Stimulated activated naive B cell treated with anti-CD40 and anti-IgM and Interleukin-4, amounts not matched to agents 10 μg/mL and 1 μg/mL and 100 μg/mL, for 72 hours (primary cell): ENCODE measurements at regions not wholly inside any gene's neighbourhood (a gene's known extent, or its start where the extent isn't known, plus 50 kb on each side); places are given as distances from the start of the nearest gene placed in this dataset.
"Not testable (repeated sequence)": the region's sequence is repeated elsewhere in the genome, so short reads cannot be mapped to it uniquely, and the experiment has no call there.

Experiments used
- ATAC-seq, 2 donors: fragments of 150-1000 bp; cut with Tn5 transposase; replicated peaks; 2 replicates each; pipeline ENCODE4 v1.10.0; 2021; ENCODE audit warnings: moderate library complexity in 1 of 2
- DNase-seq: peaks from one replicate; pipeline ENCODE4 v3.0.0; 2021
- H3K27ac Mint-ChIP-seq: one replicate; pipeline ENCODE4 v1.8.0; 2022; ENCODE audit warnings: mild to moderate bottlenecking, mixed read lengths
- H3K27me3 Mint-ChIP-seq, 2 donors: one replicate each; pipeline ENCODE4 v1.8.0; 2022; ENCODE audit warnings: mixed read lengths in 2 of 2
- H3K36me3 Mint-ChIP-seq, 2 donors: one replicate each; pipeline ENCODE4 v1.8.0; 2022; ENCODE audit warnings: mixed read lengths in 2 of 2, mild to moderate bottlenecking in 1 of 2
- H3K4me1 Mint-ChIP-seq, 2 donors: one replicate each; pipeline ENCODE4 v1.8.0; 2022; ENCODE audit warnings: mixed read lengths in 2 of 2, mild to moderate bottlenecking in 1 of 2
- H3K4me3 Mint-ChIP-seq, 2 donors: one replicate each; pipeline ENCODE4 v1.8.0; 2022; ENCODE audit warnings: mild to moderate bottlenecking in 2 of 2, mixed read lengths in 2 of 2, moderate library complexity in 1 of 2
- H3K9me3 Mint-ChIP-seq, 2 donors: one replicate each; pipeline ENCODE4 v1.8.0; 2022; ENCODE audit warnings: mixed read lengths in 2 of 2, mild to moderate bottlenecking in 1 of 2

- H3K27me3 Mint-ChIP-seq: no peaks in the 10 kb centered on the region
- H3K36me3 Mint-ChIP-seq: no peaks in the 10 kb centered on the region
- no peak overlapping the region for H3K27ac Mint-ChIP-seq
- DNase-seq: no peak
- no peaks in the 10 kb centered on the region for H3K9me3 Mint-ChIP-seq
- no peak overlapping the region for H3K4me3 Mint-ChIP-seq
- ATAC-seq: no peak
- H3K4me1 Mint-ChIP-seq: no peaks in the 10 kb centered on the region
Observed at GRCh38 chr7:118863966-118864365, 639.5 kb downstream of the ANKRD7 start.

GRCh38 chr7:118867860-118868259 lies 643.4 kb downstream of the ANKRD7 start:
- H3K36me3 Mint-ChIP-seq: no peaks in the 10 kb centered on the region
- DNase-seq (no peak), ATAC-seq (no peak)
- no peaks in the 10 kb centered on the region for H3K27me3 Mint-ChIP-seq
- no peak overlapping the region for H3K27ac Mint-ChIP-seq
- H3K4me1 Mint-ChIP-seq: no peaks in the 10 kb centered on the region
- no peaks in the 10 kb centered on the region for H3K9me3 Mint-ChIP-seq
- no peak overlapping the region for H3K4me3 Mint-ChIP-seq

DNA sequence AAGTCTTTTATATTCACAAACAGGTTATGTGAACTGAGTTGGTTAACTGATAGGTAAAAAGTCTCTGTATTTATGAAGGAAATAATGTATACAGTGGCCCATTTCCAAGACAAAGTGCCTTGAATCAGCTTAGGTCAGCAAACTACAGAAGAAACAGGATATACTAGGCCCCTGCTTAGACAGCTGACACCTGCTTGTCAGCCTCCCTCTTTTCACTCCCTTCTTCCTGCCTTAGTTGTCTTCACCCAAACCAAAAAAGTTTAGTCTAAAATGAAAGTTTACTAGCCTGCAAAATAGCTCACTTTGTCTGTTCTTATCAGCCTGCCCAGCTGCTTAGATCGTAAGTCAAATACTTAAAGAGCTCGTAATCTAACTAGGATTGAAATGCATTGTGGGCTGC lies 644.6 kb downstream of the ANKRD7 start:
- not testable (repeated sequence) for H3K27me3 Mint-ChIP-seq, H3K27ac Mint-ChIP-seq, H3K4me1 Mint-ChIP-seq, ATAC-seq, H3K9me3 Mint-ChIP-seq, DNase-seq, H3K4me3 Mint-ChIP-seq, H3K36me3 Mint-ChIP-seq

DNA sequence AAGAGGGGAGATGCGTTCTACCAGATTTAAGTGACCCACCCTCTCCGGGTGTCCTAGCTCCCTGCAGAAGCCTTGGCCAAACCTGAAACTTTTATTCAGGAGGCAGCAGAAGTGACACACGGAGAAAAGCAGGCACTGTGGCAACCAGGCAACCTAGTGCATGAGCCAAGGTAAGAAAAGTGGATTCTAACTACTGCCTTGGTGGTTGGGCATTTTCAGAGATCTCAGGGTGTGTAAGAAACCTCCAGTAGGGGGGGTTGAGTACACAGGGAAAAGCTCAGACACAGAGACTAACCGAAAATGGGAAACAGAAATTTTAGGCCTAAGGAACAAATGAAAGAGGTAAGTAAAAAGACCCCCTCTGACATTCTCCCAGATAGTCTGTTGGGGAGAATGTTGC lies 645.7 kb downstream of the ANKRD7 start:
- Mint-ChIP-seq H3K4me1 (no peaks in the 10 kb centered on the region), H3K4me3 (no peak overlapping the region), H3K9me3 (no peaks in the 10 kb centered on the region), H3K36me3 (no peaks in the 10 kb centered on the region), H3K27me3 (no peaks in the 10 kb centered on the region), H3K27ac (no peak overlapping the region)
- ATAC-seq (no peak), DNase-seq (no peak)

DNA sequence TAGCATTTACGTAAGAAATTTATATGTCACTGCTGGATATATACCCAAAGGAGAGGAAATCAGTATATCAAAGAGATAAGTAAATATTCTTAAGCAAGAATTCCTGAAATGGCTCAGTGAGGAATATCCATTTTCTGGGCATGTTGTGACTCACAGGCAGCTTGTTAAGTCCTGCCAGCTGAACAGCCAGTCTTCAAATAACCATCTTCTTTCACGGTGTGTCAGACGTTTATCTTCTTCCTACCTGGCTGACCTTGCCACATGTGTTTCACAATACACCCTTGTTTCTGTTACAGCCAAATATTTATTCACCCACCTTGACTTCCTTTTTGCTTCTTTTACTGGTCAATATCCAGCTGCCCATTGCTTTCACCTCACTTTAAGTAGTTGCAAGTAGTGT lies 648.1 kb downstream of the ANKRD7 start:
- no peak for DNase-seq
- no peak for ATAC-seq
- Mint-ChIP-seq H3K9me3 (no peaks in the 10 kb centered on the region), H3K27me3 (no peaks in the 10 kb centered on the region), H3K36me3 (no peaks in the 10 kb centered on the region), H3K4me3 (no peak overlapping the region), H3K27ac (no peak overlapping the region), H3K4me1 (no peaks in the 10 kb centered on the region)

DNA sequence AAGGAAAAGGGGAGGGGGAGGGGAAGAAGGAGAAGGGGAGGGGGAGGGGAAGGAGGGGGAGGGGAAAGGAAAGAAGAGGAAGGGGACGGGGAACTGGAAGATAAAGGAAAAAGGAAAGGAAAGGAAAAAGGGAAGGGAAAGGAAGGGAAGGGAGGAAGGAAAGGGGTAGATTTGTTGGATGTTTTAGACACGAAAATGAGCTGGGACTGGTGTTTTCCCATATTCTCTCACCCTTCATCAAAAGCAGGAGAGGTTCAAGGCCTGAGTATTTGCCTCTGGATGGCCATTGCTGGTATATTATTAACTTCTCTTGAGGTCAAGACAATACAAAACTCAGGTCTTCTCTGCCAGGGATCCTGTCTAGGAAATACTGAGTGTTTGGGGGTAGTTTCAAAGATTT lies 652.7 kb downstream of the ANKRD7 start:
- Mint-ChIP-seq H3K4me1 (no peaks in the 10 kb centered on the region), H3K4me3 (no peak overlapping the region), H3K9me3 (peaks cover 0 to 1% of the 10 kb centered on the region in 2 donors), H3K27me3 (no peaks in the 10 kb centered on the region), H3K27ac (no peak overlapping the region), H3K36me3 (no peaks in the 10 kb centered on the region)
- DNase-seq (no peak), ATAC-seq (no peak)

DNA sequence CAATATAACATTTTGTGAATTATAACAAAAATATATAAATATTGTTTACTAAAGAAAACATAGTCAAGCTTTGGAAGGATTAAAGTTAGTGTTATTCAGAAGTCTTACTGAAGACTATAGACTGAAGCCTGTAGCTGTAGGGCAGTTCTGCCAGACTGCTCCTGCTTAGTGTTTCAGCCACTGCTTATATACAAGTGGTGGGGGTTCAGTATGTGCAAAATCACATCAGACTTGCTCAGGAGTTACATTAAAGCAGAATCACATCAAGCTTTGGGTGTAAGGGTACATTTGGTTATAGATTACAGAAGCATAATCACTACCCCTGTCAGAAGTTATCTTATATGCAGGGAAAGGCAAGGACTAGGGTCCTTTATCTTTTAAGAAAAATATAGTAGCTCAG lies 653.8 kb downstream of the ANKRD7 start:
- no peaks in the 10 kb centered on the region for H3K36me3 Mint-ChIP-seq
- no peaks in the 10 kb centered on the region for H3K4me1 Mint-ChIP-seq
- no peak for DNase-seq
- no peaks in the 10 kb centered on the region for H3K27me3 Mint-ChIP-seq
- ATAC-seq: no peak
- H3K9me3 Mint-ChIP-seq: peaks cover 0 to 1% of the 10 kb centered on the region in 2 donors
- no peak overlapping the region for H3K27ac Mint-ChIP-seq
- H3K4me3 Mint-ChIP-seq: no peak overlapping the region

DNA sequence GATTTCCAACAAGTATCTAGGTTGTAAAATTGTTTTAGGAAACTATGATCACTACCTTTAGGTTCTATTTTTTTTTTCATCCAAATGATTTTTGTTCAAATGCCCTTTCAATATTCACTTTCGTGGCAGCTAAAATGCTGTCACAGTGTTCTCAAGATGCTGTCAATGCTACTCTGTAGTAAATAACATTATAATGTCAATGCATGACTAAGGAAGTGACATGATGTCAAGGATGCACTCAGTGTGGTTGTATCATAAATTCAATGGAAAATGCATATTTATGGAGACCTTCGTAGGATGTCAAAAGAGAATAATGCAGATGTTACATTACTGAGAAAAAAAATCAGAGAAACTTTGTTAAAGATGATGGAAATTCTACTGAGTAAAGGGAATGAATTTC lies 673.8 kb downstream of the ANKRD7 start:
- Mint-ChIP-seq H3K9me3 (no peaks in the 10 kb centered on the region), H3K36me3 (no peaks in the 10 kb centered on the region)
- no peak for ATAC-seq

DNA sequence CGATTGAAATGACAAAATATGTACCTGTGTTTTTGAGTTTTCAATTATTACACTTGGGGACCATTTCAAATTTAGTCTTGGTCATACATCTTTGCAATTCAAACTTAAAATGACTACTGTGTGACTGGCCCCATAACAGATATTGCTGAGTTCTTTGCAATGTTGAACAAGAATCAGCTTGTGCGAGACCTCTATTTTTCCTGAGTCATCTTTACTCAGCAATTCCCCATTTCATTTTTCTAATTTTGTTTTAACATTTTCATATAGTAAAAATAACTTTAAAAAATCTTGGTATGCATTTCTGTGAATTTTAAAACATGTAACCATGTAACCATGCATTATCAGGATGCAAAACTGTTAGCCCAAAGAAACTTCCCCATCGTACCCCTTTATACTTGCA lies 678.1 kb downstream of the ANKRD7 start:
- H3K27me3 Mint-ChIP-seq: no peaks in the 10 kb centered on the region
- no peaks in the 10 kb centered on the region for H3K4me1 Mint-ChIP-seq
- no peak overlapping the region for H3K4me3 Mint-ChIP-seq
- no peak for ATAC-seq
- no peak overlapping the region for H3K27ac Mint-ChIP-seq
- no peak for DNase-seq
- H3K36me3 Mint-ChIP-seq: no peaks in the 10 kb centered on the region
- no peaks in the 10 kb centered on the region for H3K9me3 Mint-ChIP-seq

More for the DNA sequence above, 673.8 kb downstream of the ANKRD7 start:
- H3K27me3 Mint-ChIP-seq: no peaks in the 10 kb centered on the region
- no peaks in the 10 kb centered on the region for H3K4me1 Mint-ChIP-seq
- DNase-seq: no peak
- no peak overlapping the region for H3K4me3 Mint-ChIP-seq
- H3K27ac Mint-ChIP-seq: no peak overlapping the region

DNA sequence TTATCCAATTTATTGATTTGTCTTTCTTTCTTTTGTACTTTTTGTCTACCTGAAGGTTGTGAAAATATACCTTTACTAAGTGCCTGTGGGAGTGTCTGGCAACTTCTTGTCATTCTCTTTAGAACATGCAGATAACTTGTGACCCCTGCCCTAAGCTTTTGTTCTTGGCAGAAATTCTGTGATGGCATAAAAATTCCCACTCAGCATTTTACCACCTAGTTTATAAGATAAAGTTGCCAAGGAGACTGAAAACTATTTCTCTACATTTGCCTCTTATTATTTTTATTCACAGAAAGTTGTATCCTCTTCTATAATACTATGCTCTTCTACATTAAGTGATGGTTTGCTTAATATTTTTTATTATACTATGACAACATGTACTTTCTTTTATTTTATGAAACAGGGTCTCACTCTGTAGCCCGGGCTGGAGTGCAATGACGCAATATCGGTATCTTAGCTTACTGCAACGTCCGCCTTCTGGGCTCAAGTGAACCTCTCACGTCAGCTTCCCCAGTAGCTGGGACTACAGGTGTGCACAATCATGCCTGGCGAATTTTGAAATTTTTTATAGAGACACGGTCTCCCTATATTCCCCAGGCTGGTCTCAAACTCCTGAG lies 683.5 kb downstream of the ANKRD7 start:
- Mint-ChIP-seq H3K27ac (no peak overlapping the region), H3K27me3 (no peaks in the 10 kb centered on the region), H3K9me3 (no peaks in the 10 kb centered on the region), H3K36me3 (no peaks in the 10 kb centered on the region), H3K4me3 (no peak overlapping the region), H3K4me1 (no peaks in the 10 kb centered on the region)
- DNase-seq (no peak), ATAC-seq (no peak)

DNA sequence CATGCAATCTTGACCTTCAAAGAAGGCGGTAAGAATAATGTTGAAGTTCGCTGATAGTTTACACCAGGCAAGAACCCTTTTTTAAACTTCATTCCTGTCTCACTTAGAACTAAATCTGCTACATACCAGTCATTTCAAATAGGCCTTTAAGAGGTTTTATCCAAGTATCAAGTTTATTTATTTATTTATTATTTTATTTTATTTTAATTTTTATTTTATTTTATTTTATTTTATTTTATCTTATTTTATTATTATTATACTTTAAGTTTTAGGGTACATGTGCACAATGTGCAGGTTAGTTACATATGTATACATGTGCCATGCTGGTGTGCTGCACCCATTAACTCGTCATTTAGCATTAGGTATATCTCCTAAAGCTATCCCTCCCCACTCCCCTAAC lies 691.6 kb downstream of the ANKRD7 start:
- H3K4me1 Mint-ChIP-seq, ATAC-seq, H3K4me3 Mint-ChIP-seq, H3K36me3 Mint-ChIP-seq, H3K27ac Mint-ChIP-seq, DNase-seq, H3K27me3 Mint-ChIP-seq, H3K9me3 Mint-ChIP-seq: not testable (repeated sequence)

- Mint-ChIP-seq H3K4me3 (no peak overlapping the region), H3K27me3 (no peaks in the 10 kb centered on the region), H3K27ac (no peak overlapping the region), H3K9me3 (no peaks in the 10 kb centered on the region), H3K36me3 (no peaks in the 10 kb centered on the region), H3K4me1 (no peaks in the 10 kb centered on the region)
- ATAC-seq: no peak
- DNase-seq: no peak
Observed at GRCh38 chr7:118918556-118918955, 694.1 kb downstream of the ANKRD7 start.

GRCh38 chr7:118938845-118939244 lies 714.3 kb downstream of the ANKRD7 start:
- H3K27ac Mint-ChIP-seq: no peak overlapping the region

GRCh38 chr7:118944271-118944670 lies 719.8 kb downstream of the ANKRD7 start:
- Mint-ChIP-seq H3K36me3 (no peaks in the 10 kb centered on the region), H3K27ac (no peak overlapping the region), H3K4me3 (no peak overlapping the region), H3K27me3 (no peaks in the 10 kb centered on the region), H3K4me1 (no peaks in the 10 kb centered on the region), H3K9me3 (no peaks in the 10 kb centered on the region)
- ATAC-seq (no peak), DNase-seq (no peak)

More at GRCh38 chr7:118938845-118939244, 714.3 kb downstream of the ANKRD7 start:
- H3K9me3 Mint-ChIP-seq: no peaks in the 10 kb centered on the region
- ATAC-seq (no peak), DNase-seq (no peak)
- no peaks in the 10 kb centered on the region for H3K36me3 Mint-ChIP-seq
- no peaks in the 10 kb centered on the region for H3K4me1 Mint-ChIP-seq
- H3K4me3 Mint-ChIP-seq: no peak overlapping the region
- no peaks in the 10 kb centered on the region for H3K27me3 Mint-ChIP-seq

- ATAC-seq: no peak
- Mint-ChIP-seq H3K9me3 (no peaks in the 10 kb centered on the region), H3K4me3 (no peak overlapping the region), H3K4me1 (no peaks in the 10 kb centered on the region), H3K27ac (no peak overlapping the region), H3K36me3 (no peaks in the 10 kb centered on the region), H3K27me3 (no peaks in the 10 kb centered on the region)
- DNase-seq: no peak
Observed at GRCh38 chr7:118945911-118946682, 721.6 kb downstream of the ANKRD7 start.
